Ecto neural progenitor cell (in vitro differentiated cells): ENCODE measurements at regions not wholly inside any gene's neighbourhood (a gene's known extent, or its start where the extent isn't known, plus 50 kb on each side); places are given as distances from the start of the nearest gene placed in this dataset.
"Not testable (repeated sequence)": the region's sequence is repeated elsewhere in the genome, so short reads cannot be mapped to it uniquely, and the experiment has no call there.

Experiments used
- DNase-seq: peaks from one replicate; pipeline ENCODE4 v3.0.0-alpha.2; 2018; ENCODE audit warnings: low spot score

- DNase-seq: no peak
Observed at GRCh38 chr3:82618594-82618993, 857.1 kb upstream of the GBE1 start.

GRCh38 chr3:82610236-82610635, 848.8 kb upstream of the GBE1 start:
- DNase-seq: no peak

- DNase-seq: no peak
Observed at GRCh38 chr3:82607391-82607790, 845.9 kb upstream of the GBE1 start.

GRCh38 chr3:82596805-82597204, 835.4 kb upstream of the GBE1 start:
- no peak for DNase-seq

- no peak for DNase-seq
Observed at GRCh38 chr3:82595530-82595929, 834.1 kb upstream of the GBE1 start.

GRCh38 chr3:82587174-82587573, 825.7 kb upstream of the GBE1 start:
- DNase-seq: no peak

- DNase-seq: no peak
Observed at GRCh38 chr3:82586414-82586813, 825.0 kb upstream of the GBE1 start.

GRCh38 chr3:82586002-82586401, 824.6 kb upstream of the GBE1 start:
- DNase-seq: not testable (repeated sequence)

GRCh38 chr3:82585591-82585990, 824.1 kb upstream of the GBE1 start:
- not testable (repeated sequence) for DNase-seq

GRCh38 chr3:82584861-82585260, 823.4 kb upstream of the GBE1 start:
- DNase-seq: not testable (repeated sequence)

GRCh38 chr3:82584415-82584814, 823.0 kb upstream of the GBE1 start:
- not testable (repeated sequence) for DNase-seq

GRCh38 chr3:82581350-82581749, 819.9 kb upstream of the GBE1 start:
- no peak for DNase-seq

- no peak for DNase-seq
Observed at GRCh38 chr3:82572721-82573120, 811.3 kb upstream of the GBE1 start.

GRCh38 chr3:82568776-82569338, 807.4 kb upstream of the GBE1 start:
- no peak for DNase-seq

GRCh38 chr3:82567029-82567600, 805.7 kb upstream of the GBE1 start:
- DNase-seq: no peak

- no peak for DNase-seq
Observed at GRCh38 chr3:82562896-82563295, 801.5 kb upstream of the GBE1 start.

GRCh38 chr3:82561784-82562183, 800.3 kb upstream of the GBE1 start:
- no peak for DNase-seq

- DNase-seq: no peak
Observed at GRCh38 chr3:82558081-82558480, 796.6 kb upstream of the GBE1 start.

GRCh38 chr3:82556113-82556512, 794.7 kb upstream of the GBE1 start:
- DNase-seq: no peak

GRCh38 chr3:82542556-82542955, 781.1 kb upstream of the GBE1 start:
- DNase-seq: not testable (repeated sequence)

GRCh38 chr3:82521657-82522056, 760.2 kb upstream of the GBE1 start:
- no peak for DNase-seq

GRCh38 chr3:82520846-82521245, 759.4 kb upstream of the GBE1 start:
- DNase-seq: no peak

- DNase-seq: no peak
Observed at GRCh38 chr3:82509951-82510603, 748.6 kb upstream of the GBE1 start.
